GM12865 (cell line): ENCODE measurements at regions not wholly inside any gene's neighbourhood (a gene's known extent, or its start where the extent isn't known, plus 50 kb on each side); places are given as distances from the start of the nearest gene placed in this dataset.

Experiments used
- DNase-seq: peaks from one replicate; pipeline ENCODE4 v3.0.0; 2010; ENCODE audit warnings: low read depth
- H3K4me3 ChIP-seq: 2 replicates; pipeline ENCODE4 v1.5.1; 2011; ENCODE audit warnings: mild to moderate bottlenecking, low read depth, low read length, control low read depth
- CTCF ChIP-seq: IDR thresholded peaks from 2 replicates; pipeline ENCODE4 v1.5.1; 2011; ENCODE audit warnings: low read length, control low read depth, low read depth, inconsistent platforms; ENCODE audit not compliant: insufficient read depth; ENCODE audit errors: missing control alignments

- no peak overlapping the region for H3K4me3 ChIP-seq
- no peak for DNase-seq
- TF ChIP-seq CTCF: no peak
Observed at GRCh38 chr2:160550048-160550447, 56.4 kb upstream of the RBMS1 start.

DNA sequence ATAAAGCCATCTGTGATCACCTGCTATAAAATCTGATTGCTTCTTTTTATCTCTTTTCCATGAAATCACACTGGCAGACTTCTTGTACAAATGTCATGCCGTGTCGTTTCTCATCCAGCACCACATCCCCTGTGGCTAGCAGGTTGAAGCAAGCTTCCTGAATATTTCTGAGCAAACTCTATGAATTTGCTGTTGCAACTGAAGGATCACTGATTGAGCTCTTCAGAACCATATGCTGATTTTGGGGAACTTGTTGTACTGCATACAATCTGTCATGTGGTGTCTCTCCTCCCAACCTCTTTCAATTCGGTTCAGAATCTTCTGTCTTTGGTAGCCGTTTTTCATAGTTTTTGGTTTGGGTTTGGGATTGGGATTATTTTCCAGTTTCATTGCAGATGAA, 57.7 kb upstream of the RBMS1 start:
- TF ChIP-seq CTCF: no peak
- no peak overlapping the region for H3K4me3 ChIP-seq
- DNase-seq: no peak

GRCh38 chr2:160555420-160556071, 61.9 kb upstream of the RBMS1 start:
- no peak for DNase-seq
- TF ChIP-seq CTCF: no peak
- H3K4me3 ChIP-seq: no peak overlapping the region

GRCh38 chr2:160557903-160558302, 64.3 kb upstream of the RBMS1 start:
- TF ChIP-seq CTCF: no peak
- DNase-seq: no peak
- H3K4me3 ChIP-seq: no peak overlapping the region

DNA sequence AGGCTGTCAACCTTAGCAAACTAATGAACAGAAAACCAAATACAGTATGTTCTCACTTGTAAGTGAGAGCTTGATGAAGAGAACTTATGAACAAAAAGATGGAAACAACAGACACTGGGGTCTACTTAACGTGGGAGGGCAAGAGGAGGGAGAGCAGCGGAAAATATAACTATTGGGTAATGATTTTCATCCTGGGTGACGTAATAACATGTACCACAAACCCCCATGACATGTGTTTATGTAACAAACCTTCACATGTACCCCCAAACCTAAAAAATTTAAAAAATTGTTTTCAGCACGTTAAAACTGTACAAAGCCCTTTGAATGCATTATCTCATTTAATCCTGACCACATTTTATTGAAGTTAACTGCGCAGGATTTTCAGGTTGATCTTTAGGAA, 64.9 kb upstream of the RBMS1 start:
- no peak overlapping the region for H3K4me3 ChIP-seq
- TF ChIP-seq CTCF: no peak
- DNase-seq: no peak

DNA sequence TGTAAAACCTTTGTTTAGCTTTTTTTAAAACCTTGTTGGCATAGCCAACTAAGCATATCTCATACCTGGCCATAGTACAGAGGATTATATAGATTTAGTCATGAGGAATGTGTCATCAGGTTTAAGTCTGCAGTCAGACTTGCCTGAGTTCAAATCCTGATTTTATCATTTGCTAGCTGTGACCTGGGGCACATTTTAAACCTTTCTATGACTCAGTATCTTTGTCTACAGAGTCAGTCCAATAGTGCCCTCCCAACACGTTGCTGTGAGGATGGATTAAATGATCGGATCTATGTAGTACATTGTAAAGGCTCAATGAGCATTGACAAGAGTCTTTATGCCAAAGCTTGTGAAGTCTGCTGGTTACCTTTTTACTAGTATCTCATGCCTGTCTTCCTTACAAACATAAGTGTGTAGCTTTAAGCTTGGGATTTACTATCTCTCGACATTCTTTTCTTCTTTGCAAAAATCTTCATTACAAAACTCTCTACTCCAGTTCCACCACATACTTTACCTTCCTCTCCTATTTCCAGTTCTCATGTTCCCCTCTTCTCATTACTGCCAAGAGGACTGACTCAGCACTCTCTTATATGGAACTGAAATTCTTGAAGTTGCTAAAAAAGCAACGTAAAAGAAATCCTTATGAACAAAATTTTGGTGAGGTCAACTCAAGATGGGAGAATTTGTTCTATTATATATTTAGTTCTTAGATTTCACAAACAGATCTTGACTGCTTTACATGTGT, 68.1 kb upstream of the RBMS1 start:
- H3K4me3 ChIP-seq: no peak overlapping the region
- no peak for TF ChIP-seq CTCF
- DNase-seq: no peak
